ENCODE measurements at regions not wholly inside any gene's neighbourhood (a gene's known extent, or its start where the extent isn't known, plus 50 kb on each side); places are given as distances from the start of the nearest gene placed in this dataset.

- DNase-seq = no peak
These were observed 303.6 kb downstream of the UTP18 start for GRCh38 chr17:51563961-51564360.

- DNase-seq = no peak
These were observed 311.8 kb downstream of the UTP18 start for GRCh38 chr17:51572115-51572514.

Measured in inflammatory macrophage treated with lipopolysaccharide for 1 hour (primary cell).